SK-MEL-5 (cell line): ENCODE measurements at regions not wholly inside any gene's neighbourhood (a gene's known extent, or its start where the extent isn't known, plus 50 kb on each side); places are given as distances from the start of the nearest gene placed in this dataset.
A peak's percentile ranks its signal among the peaks of the same experiment; 100 is the strongest.

Experiments
- DNase-seq: peaks from one replicate; pipeline ENCODE4 v3.0.0-alpha.2; 2016; ENCODE audit warnings: low read depth, low spot score
- in situ Hi-C: cut with HindIII; loops from 2 replicates; pipeline ENCODE4 v1.10.0; 2016; ENCODE audit warnings: low sequenced_read_pairs, high pct_unique_total_duplicates, low pct_unique_long_range_greater_than_20kb

DNA sequence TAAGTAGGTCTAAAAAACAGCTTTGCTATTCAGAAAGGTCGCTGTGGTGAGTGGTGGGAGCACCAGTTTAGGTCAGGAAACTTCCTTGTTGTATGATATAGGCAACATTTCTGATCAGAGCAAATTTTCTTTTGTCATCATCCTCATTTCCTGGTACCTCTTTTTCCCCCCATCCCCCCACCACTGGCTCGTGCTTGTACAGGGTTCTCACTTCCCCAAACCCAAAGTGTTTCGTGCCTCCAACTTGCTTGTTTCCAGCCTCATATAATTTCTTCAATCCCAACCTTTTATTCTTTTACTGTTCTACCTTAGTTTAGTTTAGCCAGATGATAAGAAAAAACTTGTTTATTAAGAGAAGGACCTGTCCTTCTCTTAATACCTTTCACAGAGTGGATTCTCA, 209.4 kb upstream of the JAG1 start:
- DNase-seq = no peak
- in situ Hi-C loops = no loop called here

DNA sequence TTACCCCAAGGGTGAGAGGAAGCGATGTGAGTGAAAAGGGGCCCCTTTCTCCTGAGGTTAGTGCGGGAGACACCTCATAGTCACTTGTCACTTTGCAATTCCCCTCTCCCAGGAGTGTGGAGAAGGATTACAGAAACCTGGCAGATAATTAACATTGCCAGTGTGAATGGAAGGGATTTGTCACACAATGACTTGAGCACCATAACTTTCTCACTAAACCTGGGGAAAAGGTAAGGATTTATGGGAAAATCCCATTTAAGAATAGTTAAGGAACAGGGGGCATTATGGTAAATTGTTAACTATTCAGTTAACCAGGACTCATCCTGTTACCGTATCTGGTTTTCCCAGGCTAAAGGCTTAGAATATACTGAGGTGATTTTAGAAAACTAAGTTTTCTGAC, 219.5 kb upstream of the JAG1 start:
- no peak for DNase-seq
- in situ Hi-C loops = no loop called here

DNA sequence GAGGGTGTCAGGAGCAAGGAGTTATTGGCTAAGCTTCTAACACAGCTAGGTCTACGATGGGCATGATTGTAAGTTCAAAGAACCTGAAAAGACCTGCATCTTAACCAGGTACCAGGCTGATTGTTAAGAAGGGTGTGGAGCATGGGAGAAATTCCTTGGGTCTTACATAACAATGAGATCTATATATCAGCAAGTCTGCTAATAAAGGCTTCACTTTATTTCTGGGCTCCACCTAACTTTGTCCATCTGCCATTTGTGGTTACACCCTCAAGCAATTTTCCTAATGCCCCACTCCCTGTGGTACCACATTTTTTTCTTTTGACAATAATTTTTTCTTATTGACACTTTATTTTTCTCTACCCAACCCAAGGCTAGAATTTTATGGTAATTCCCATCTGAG, 223.5 kb upstream of the JAG1 start:
- in situ Hi-C loops = no loop called here
- DNase-seq = no peak

DNA sequence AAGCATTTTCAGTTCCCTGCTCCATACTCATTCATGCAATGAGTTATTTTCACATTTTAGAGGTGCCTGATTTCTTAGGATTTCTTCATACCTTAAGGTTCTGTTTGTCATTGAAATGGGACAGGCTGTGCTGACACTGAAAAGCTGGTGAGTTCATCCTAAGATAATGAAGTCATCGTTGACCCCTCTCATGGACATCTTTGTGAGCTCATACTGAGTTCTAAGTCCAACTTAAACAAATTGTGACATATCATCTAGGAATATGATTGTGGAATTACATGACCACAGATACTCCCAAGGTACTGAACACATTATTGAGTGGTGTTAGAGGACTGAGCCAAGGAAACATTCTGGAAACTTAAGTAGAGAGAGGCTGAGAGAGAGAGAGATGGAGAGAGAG, 224.8 kb upstream of the JAG1 start:
- no peak for DNase-seq
- in situ Hi-C loops = no loop called here

DNA sequence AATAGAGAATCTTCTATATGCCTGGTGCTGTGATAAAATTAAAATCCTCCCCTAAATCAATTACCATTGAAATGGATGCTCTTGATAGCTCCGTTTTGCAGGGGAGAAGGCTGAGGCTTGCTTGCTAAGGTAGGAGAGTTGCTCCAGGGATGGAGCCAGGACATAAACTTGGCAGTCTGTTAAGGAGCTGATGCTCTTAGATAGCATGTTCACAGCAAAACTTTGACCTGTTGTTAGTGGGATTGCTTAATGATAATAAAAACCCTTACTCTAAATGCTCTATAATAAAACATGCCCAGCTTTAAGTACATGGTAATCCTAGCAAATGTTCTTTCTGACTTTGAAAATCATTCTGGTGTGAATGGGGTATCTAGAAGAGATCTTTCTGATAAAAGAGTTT, 228.4 kb upstream of the JAG1 start:
- in situ Hi-C loops = no loop called here
- DNase-seq = no peak

DNA sequence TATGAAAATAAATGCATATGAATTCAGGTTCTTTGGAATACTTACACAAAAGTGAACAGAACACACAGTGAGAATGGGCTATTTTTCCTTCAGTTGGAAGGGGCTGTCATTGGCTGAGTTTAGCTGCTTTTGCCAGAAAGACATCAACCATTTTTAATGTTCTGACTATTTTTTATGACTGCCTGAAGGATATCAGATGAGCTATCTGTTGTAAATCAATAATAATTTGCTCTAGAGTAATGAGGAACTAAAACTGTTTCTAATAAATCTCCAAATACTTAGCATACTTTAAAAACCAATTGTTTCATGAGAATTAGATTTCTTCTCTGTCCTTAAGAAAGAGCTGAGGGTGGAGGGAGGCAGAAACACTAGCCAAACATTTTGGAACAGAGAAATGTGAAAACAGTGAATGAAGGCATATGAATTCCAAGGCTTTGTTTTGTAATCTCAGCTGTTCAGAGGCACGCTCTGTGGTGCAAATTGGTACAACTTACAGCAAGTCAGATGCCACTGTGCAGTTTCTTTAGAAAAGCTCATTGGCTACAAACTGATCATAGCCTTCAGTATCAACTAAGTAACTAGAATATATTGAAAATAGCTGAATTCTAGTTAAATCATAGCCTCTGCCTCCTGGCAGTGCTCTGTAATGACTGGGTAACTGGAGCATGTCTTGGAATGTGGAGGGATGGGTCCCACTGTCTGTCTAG, 228.9 kb upstream of the JAG1 start:
- no peak for DNase-seq
- in situ Hi-C loops = no loop called here

DNA sequence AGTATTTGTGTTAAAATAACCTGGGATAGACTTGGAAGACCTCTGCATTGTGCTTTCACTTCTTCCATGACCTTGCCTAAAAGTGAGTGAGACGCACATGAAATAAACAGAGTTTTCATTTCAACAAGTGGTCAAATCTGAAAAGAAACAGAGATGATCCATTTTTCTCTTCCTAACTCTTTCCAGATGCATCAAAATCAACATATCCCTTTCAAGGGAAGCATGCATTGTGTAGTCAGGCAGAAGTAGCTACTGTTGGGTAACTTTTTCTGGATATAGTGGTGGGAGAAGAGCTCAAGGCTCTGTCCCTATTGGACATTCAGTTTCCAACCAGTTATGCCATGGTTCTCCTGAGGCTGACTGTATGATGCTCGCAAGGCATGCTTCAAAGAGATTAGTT, 233.0 kb upstream of the JAG1 start:
- in situ Hi-C loops = no loop called here

DNA sequence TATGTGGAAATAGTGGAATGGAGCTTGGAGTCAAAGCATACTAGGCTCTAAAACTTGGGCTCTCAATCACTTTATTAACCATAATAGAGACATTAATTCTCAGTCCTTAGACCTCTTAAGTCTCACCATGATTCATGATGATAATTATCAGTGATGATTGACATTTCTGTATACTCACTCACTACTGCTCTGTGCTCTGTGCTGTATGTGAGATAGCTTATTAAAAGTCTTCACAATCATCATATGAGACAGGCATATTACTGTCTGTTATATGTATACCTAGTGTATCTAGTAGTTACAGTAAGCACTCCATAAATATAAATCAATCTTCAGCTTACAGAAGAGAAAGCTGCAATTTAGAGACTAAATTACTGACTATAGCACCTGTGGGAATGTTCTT, 236.0 kb upstream of the JAG1 start:
- DNase-seq = no peak
- in situ Hi-C loops = no loop called here

More for the DNA sequence above, 233.0 kb upstream of the JAG1 start:
- DNase-seq = no peak

DNA sequence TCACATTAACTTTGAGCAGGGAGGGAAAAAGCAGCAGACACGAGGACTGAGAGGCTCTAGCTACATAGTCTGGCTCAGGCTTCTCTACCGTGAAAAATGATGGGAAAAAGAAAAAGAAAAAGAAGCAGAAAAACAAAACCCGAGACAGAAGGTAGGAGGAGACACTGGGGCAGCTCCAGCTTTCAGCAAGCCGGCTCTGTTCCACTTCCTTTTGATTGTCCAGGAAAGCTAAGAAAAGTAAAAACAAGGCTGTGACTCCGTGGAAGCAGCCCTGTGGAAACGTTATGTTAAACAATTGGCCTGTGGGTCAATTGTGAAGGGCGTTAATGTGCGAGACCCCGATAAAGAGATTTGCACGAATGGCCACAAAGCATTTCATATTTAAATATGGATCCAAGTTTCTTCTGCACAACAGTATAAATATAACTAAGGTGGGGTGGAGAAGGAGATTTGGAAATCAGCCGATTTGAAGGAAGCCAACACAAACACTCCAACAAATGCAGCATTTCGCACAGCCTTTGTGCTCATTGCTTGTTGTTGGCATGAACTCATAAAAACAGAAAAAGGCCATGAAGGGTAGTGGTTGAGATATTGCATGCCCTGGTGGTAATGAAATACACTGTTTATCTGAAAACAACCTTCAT, 236.9 kb upstream of the JAG1 start:
- DNase-seq = no peak
- in situ Hi-C loops = no loop called here

DNA sequence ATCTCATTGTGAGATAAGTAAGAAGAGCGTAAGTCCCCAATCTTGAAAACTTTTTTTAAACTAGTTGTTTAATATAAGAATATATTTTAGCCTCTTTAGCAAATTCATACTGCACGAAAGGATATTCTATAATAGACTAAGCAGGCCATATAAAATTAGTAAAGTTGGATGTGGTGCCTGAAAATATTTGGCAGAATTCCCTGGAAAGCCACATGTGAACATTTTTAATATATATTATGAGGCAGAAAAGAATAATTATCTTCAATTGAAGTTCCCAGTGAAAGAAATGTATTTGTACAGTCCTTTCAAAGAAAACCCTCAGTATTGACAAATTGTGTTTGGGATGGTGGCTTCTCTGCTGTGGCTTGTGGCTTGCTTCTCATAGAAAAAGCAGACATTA, 237.5 kb upstream of the JAG1 start:
- in situ Hi-C loops = no loop called here
- DNase-seq = no peak

DNA sequence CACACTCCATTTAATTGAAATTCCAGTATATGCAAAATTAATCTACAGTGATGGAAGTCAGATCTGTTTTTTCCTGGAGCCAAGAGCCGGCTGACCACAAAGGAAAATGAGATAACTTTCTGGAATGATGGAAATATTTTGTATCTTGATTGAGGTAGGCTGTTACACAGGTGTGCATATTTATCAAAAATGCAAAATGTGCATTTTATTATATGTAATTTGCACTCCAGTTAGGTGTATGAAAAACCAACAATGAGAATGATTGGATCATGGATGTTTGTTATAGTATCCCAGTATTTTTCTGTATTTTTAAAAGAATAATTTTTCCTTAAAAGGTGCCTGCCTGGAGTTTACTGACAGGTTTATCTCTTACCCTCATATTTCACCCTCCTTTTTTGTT, 242.0 kb upstream of the JAG1 start:
- in situ Hi-C loops = loop anchor here (5.0 kb wide), 1 partner anchor 71 kb away; no protein-coding TSS in a partner anchor
- no peak for DNase-seq

DNA sequence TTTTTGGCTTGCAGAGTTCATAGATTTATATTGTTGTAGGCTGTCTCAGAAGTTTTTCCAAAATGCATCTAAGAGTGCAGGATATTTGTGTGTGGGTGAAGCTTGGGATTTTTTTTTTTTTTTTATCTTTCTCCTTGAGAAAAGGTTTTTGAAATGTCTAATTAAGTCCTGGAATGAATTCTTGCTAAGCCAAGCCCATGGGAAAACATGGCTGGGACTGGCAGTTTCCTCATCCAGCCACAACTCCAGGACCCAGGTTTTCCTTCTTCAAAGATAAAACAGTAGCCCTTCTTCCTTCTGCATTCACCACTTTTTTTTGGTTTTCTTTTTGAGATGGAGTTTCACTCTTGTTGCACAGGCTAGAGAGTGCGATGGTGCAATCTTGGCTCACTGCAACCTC, 242.5 kb upstream of the JAG1 start:
- DNase-seq = no peak
- in situ Hi-C loops = loop anchor here (5.0 kb wide), 1 partner anchor 71 kb away; no protein-coding TSS in a partner anchor

DNA sequence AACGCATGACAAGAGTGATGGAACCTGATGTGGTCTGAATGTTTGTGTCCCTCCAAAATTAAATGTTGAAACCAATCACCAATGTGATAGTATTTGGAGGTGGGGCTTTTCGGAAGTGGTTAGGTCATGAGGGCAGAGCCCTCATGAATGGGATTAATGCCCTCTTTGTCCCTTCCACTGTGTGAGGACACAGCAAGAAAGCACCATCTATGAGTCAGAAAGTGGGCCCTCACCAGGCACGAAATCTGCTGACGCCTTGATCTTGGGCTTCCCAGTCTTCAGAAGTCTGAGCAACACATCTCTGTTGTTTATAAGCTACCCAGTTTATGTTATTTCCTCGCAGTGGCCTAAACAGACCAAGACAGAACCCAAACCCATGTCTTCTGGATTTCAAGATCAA, 244.0 kb upstream of the JAG1 start:
- peak; percentile 99 for DNase-seq
- in situ Hi-C loops = loop anchor here (5.0 kb wide), 1 partner anchor 69 kb away; no protein-coding TSS in a partner anchor

DNA sequence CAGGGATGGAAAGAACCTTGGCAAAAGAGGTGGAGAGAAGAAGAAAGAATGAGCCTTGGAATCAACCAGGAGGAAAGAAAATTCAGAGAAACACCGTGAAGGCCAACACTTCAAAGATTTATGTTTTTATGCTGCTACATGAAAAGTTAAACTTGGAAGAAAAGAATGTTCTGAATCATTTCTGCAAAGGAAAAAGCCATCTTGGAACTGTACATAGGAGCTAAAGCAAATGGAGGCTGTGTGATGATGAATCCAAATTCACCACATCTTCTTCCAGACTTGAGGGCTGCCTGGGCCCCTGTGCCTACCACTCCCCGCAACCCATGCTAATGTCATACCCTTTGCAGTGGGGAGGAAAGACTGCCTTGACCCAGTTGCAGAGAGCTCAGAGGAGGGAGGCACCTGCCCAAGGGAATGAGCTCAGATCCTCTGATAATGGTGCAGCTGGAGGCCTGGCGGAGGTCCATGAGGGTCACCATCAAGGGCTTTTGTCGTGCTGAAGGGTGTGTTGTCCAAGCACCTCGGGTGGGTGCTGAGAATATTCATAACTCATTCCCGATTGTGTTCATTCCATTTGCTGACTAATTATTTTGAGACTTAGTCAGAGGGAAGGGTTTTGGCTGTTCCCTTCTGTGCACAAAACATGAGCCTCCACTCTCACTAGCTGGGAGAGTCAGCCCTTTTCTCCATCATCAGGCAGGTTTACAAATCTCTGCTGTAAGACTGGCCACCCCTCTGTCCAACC, 245.8 kb upstream of the JAG1 start:
- no peak for DNase-seq
- in situ Hi-C loops = loop anchor here (5.0 kb wide), 1 partner anchor 68 kb away; no protein-coding TSS in a partner anchor

DNA sequence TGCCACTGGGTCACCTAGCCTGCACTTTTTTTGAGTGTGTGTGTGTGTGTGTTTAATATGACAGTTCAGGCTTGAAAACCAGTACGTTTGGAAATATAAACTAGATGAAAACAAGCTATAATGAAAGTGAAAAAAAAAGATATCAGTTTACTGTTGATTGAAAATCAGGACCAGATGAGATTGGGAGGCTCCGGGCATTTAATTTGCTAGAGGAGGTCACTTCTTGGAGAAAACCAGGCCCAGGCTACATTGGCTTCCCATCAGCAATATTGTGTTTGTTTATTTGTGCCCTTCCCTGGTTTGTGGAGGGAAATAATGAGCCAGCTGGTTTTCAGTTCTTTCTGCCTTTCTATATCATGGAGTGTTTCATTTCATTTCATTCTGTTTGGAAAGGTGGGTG, 246.6 kb upstream of the JAG1 start:
- in situ Hi-C loops = no loop called here
- DNase-seq = no peak

DNA sequence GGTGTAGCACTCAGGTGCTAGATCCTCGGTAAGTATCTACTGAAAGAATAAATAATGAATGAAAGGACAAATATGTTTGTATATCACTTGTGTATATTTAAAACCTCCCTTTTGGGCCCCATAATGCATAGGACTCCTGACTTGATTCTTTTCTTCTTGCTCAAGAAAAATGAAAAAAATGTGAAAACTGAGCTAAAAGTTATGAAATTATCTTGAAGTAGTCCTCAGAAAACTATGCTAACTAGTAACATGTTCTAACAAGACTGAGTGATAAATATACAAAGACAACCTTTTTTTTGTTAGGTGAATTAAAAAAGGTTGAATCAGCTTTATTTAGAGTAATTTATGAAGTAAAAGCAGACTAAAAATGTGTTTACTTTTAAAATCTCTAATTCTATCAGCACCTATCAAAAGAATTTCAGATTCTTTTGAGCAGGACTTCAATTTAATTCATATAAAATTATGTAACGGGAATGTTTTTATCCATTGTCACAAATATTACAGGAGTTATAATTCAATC, 247.8 kb upstream of the JAG1 start:
- no peak for DNase-seq
- in situ Hi-C loops = no loop called here

DNA sequence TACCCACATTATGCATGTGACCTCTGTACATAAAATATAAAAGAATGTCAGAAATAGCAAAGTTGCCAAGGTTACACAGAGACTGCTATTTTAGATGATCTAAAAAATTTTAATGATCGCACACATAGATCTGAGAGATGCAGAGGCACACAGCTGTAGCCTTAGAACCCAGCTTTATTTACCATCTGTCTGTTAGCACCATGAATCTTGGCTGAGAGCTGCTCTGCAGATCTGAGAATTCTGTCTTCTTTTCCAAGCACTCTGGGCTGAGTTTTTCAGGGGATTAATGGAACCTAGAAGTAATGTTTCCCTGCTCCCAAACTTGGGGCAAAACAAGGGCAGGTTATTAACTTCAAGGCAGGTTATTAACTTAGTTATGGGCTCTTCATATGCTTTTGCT, 248.7 kb upstream of the JAG1 start:
- in situ Hi-C loops = no loop called here
- DNase-seq = peak; percentile 30

DNA sequence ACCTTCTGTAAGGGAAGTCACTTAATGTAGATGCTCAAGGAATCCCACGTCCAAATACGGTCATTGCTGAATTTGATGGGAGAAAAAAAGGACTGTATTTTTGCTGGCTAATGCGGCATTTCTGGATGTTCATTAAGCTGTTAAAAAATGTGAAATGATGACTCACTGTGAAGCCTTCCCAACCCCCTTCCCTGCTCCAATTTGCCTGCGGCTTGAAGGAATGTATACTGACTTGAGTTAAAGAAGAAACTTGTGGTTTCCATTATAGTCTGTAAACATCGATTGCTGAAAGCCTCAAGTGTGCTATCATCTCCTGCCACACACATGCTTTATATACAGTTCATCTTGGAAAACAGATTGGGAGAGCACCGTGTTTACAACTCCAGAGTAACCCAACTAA, 249.1 kb upstream of the JAG1 start:
- in situ Hi-C loops = no loop called here
- DNase-seq = peak; percentile 84
